Limb (tissue), 2 donors: ENCODE measurements at regions not wholly inside any gene's neighbourhood (a gene's known extent, or its start where the extent isn't known, plus 50 kb on each side); places are given as distances from the start of the nearest gene placed in this dataset.

ENCODE experiments used
- DNase-seq, 2 donors: peaks; one replicate each; pipeline ENCODE4 v3.0.0-alpha.2; 2016; ENCODE audit errors: extremely low spot score in 2 of 2

DNA sequence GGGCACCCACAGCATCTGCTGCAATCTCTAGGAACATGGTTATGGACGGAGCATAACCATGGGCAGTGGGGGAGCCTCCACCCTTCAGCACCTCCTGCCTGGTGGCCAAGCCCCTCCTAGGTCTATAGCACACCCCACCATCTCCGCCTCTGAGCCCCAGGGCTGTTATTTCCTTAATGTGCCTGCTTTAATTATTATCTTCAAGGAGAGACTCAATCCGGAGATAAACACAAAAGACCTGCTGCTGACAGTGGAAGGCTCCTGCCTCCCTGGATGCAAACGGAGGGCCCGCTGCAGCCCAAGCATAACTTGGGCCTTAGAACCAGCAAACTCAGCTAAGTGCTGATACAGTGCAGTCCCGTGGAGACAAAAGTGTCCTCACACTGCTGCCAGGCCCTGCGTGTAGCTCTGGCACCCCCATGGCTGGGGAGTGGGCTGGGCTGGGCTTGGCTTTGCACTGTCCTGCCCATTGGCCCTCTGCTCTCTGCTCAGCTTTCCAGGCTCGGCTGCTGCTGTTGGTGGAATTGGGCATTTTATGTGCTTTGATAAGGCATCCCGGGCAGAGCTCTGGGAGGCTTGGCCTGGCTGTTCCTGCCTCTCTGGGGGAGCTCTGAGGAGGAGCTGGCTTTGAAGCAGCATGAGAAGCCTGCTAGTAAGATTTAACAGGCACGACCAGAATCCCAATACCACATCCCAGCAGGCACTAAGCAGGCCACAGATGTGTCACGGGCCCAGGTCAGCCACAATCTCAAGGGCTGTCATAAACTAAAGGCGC lies 620.2 kb downstream of the PTPRU start:
- DNase-seq: no peak

DNA sequence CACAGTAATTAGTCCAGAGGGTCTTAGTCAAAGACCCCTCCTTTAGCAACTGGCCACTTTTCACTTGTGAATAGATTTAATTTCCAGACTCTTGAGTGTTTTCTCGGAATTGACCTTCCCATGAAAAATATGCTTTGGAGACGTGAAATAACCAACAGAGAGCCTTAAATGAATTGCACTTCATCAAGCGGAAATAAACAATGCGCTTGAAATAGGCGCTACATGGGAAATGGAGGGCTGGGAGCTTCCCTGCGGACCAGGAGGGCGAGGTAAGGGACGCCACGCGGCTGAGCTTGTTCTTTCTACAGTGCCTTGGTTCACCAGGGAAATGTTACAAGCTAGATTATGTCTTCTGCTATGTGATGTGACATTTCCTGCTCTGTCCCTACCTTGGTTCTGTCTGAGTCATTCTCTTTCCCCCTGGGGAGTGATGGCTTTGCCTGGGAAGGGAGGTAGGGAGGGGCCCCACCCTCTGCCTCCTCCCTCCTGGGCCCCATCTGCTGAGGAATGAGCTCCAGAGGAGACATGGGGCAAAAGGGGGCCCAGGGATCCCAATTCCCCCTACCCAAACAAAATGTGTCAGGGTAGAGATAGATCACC lies 619.3 kb downstream of the PTPRU start:
- no peak for DNase-seq

GRCh38 chr1:29854700-29855276 lies 618.5 kb downstream of the PTPRU start:
- no peak for DNase-seq

- no peak for DNase-seq
Measured at GRCh38 chr1:29853716-29854330, 617.5 kb downstream of the PTPRU start.

GRCh38 chr1:29852248-29852647 lies 615.9 kb downstream of the PTPRU start:
- DNase-seq: no peak

- DNase-seq: no peak
Measured at GRCh38 chr1:29851691-29852090, 615.4 kb downstream of the PTPRU start.

DNA sequence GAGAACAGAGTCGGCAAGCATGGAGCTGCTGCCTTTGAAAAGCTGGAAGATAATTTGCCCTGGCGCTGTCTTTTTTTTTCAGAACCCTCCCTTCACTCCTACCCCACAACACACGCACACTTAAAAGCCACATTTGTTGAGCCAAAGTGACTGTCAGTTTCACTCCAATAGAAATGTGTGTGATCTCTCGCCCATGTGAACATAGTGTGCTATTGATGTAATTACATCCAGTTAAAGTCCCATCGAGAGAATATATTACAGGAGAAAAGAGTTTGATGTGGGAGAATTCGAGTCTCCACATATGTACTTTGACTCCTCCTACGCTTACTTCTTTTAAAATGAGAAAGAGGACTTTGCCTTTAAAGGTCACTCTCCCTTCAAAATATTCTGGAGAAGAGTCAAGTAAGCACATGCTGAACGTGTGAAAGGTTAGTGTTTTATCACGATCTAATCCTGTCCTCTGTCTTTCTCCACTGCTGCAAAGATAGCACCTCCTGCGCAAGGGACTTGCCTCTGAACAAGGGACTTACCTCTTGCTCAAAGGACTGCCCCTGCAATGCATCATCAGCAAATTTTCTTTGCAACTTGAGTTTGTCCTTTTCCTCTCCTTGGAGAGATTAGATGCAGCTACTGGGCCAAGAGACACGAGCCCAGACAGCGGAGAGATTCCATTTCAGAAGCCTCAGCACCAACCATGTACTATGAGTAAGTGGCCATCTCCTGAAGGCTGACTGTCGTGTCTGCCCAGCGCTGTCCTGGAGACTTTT lies 613.9 kb downstream of the PTPRU start:
- no peak for DNase-seq

DNA sequence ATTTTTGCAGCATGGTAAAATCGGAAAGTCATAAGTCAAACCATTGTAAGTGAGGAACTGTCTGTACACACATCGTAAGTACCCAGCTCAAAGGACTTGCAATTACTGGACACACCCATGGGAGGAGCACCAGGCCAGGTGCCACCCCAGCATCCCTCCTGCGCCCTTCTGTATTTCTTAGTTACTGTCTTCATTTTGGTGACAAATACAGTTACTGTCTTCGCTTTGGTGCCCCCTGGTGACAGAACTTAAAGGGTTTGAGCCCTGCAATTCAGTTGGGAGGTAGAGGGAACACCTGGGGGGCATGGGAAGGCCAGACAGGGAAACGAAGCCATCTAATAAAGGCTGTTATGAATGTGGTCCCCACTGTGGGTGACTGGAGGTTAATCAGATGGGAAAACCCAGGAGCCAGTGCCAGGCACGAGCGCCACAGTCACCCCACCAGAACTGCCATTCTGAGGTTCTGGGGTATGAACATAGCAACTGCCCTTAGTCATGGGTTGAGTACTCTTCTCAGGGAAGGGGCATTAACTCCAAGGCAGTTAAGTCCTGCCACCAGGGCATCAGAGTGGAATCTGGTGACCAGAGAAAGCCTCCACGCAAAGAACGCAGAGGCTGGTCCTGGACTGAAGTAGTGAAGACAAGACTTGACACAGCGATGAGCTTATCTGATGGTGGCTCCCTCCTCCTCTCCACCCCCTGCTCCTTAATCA lies 612.9 kb downstream of the PTPRU start:
- DNase-seq: no peak

- DNase-seq: no peak
Measured at GRCh38 chr1:29845910-29846309, 609.6 kb downstream of the PTPRU start.

- DNase-seq: no peak
Measured at GRCh38 chr1:29842130-29842529, 605.8 kb downstream of the PTPRU start.

DNA sequence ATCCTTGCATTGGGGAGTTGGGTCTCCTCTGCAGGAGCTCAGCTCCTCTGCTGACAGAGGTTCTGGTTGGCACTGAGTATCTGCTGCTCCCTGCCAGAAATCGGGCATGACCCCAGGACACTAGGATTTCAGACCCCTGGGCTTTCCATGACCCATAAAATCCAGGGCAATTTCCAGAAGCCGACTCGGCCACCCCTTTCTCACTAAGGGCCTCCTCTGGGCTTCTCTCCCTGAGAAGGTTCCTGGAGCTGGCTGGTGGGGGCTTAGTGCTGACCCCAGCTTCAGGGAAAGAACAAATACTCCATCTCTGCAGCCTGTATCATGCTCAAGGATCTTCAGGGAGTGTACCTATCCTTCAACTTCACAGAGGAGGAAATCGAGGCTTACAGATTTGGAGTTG lies 603.4 kb downstream of the PTPRU start:
- no peak for DNase-seq

GRCh38 chr1:29838738-29839320 lies 602.5 kb downstream of the PTPRU start:
- no peak for DNase-seq

- no peak for DNase-seq
Measured at GRCh38 chr1:29836651-29837646, 600.6 kb downstream of the PTPRU start.

- no peak for DNase-seq
Measured at GRCh38 chr1:29835874-29836273, 599.6 kb downstream of the PTPRU start.

- DNase-seq: no peak
Measured at GRCh38 chr1:29835406-29835805, 599.1 kb downstream of the PTPRU start.

- DNase-seq: no peak
Measured at GRCh38 chr1:29833581-29833980, 597.3 kb downstream of the PTPRU start.

DNA sequence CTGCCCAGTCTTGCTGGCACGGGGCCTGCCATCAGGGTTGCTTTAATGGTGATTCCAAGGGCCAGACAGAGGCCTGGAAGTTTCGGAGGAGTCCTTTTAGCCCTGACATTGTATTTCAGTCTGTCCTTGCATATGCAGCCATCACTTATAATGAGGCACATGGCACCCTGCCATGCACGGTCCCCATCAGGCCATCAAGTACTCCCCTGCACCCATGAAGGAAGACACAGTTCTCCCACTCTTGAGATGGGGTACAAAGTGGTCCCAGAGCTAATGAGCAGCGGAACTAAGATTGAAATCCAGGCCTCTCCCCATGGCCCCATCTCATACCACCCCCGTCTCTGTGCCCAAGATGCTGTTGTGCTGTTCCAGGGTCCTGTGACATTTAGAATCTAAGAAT lies 596.6 kb downstream of the PTPRU start:
- no peak for DNase-seq

DNA sequence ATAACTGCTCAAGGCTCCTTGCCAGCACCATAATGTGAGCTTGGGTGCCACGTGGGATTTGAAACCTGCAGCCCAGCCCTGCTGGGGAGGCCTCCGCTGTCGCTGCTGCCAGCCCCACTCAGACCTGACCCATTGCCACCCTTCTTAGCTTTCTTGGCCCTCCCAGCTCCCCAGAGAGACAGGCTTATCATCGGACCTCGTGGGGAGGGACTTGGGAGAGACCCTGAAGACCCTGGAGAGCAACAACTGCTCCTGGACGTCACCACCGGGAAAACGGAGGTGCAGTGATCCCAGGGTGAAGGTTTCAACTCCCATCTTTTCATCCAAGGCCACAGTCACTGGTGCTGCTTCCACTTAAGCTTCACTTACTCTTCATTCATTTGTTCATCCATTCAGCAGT lies 596.1 kb downstream of the PTPRU start:
- DNase-seq: no peak

DNA sequence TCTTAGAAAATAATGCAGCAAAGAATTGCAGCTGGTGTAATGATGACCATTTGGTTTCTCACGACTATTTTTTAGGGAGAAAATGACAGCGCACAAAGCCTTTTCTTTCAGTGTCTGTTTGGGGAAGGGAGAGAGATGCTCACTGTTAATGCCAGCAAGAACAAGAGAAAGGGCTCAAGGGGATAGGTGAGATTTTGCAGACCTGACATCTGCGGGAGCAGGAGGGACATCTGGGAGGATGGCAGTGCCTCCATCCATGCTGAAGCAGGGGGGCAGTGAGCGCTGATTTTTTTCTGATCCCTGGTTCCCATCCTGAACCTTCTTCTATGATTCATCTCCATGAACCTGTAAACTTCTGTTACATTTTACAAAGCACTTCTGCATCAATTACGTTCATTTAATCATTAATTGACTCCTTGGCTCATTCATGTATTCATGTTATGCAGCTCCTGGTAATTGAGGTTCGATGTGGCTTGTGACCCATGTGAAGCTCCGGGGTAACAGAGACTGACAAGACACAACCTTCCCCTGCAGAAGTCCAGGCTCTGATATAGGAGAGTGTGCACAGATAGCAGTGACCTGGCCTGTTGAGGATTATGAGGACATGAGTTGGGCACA lies 595.3 kb downstream of the PTPRU start:
- DNase-seq: no peak
